DMS 273 treated with DMSO at 0.1 percent for 48 hours (cell line): ENCODE measurements at regions not wholly inside any gene's neighbourhood (a gene's known extent, or its start where the extent isn't known, plus 50 kb on each side); places are given as distances from the start of the nearest gene placed in this dataset.

ENCODE experiments used
- DNase-seq: peaks from one replicate; lab custom pipeline; 2025; lab: John Stamatoyannopoulos, UW

- no peak for DNase-seq
Measured at GRCh38 chr1:59243978-59244377, 52.9 kb upstream of the FGGY start.

- DNase-seq = no peak
Measured at GRCh38 chr1:59244891-59245290, 52.0 kb upstream of the FGGY start.
